ENCODE measurements at regions not wholly inside any gene's neighbourhood (a gene's known extent, or its start where the extent isn't known, plus 50 kb on each side); places are given as distances from the start of the nearest gene placed in this dataset.
A peak's percentile ranks its signal among the peaks of the same experiment; 100 is the strongest.

GRCh38 chr2:181356526-181357130 is 100.6 kb upstream of the ITGA4 start:
- no peak for DNase-seq

GRCh38 chr2:181357979-181358378 is 99.2 kb upstream of the ITGA4 start:
- DNase-seq = no peak

- no peak for DNase-seq
Measured at GRCh38 chr2:181362561-181362960, 94.6 kb upstream of the ITGA4 start.

- no peak for DNase-seq
Measured at GRCh38 chr2:181363164-181363563, 94.0 kb upstream of the ITGA4 start.

GRCh38 chr2:181364492-181365170 is 92.6 kb upstream of the ITGA4 start:
- DNase-seq = no peak

- no peak for DNase-seq
Measured at GRCh38 chr2:181366675-181367175, 90.5 kb upstream of the ITGA4 start.

- no peak for DNase-seq
Measured at GRCh38 chr2:181367411-181367810, 89.8 kb upstream of the ITGA4 start.

- no peak for DNase-seq
Measured at GRCh38 chr2:181367906-181368435, 89.2 kb upstream of the ITGA4 start.

- DNase-seq = no peak
Measured at GRCh38 chr2:181370126-181370525, 87.1 kb upstream of the ITGA4 start.

GRCh38 chr2:181371195-181371594 is 86.0 kb upstream of the ITGA4 start:
- DNase-seq = no peak

GRCh38 chr2:181371782-181372645 is 85.2 kb upstream of the ITGA4 start:
- DNase-seq = no peak

- DNase-seq = no peak
Measured at GRCh38 chr2:181372646-181373040, 84.5 kb upstream of the ITGA4 start.

- DNase-seq = no peak
Measured at GRCh38 chr2:181374781-181375675, 82.2 kb upstream of the ITGA4 start.

GRCh38 chr2:181376442-181376841 is 80.7 kb upstream of the ITGA4 start:
- no peak for DNase-seq

- DNase-seq = no peak
Measured at GRCh38 chr2:181376999-181377398, 80.2 kb upstream of the ITGA4 start.

- DNase-seq = no peak
Measured at GRCh38 chr2:181378491-181378890, 78.7 kb upstream of the ITGA4 start.

GRCh38 chr2:181380581-181380980 is 76.6 kb upstream of the ITGA4 start:
- DNase-seq = no peak

GRCh38 chr2:181384923-181385322 is 72.3 kb upstream of the ITGA4 start:
- no peak for DNase-seq

- no peak for DNase-seq
Measured at GRCh38 chr2:181389524-181389923, 67.7 kb upstream of the ITGA4 start.

GRCh38 chr2:181393472-181393871 is 63.7 kb upstream of the ITGA4 start:
- DNase-seq = peak in 1 of 2 experiments; percentile 47

GRCh38 chr2:181394741-181395437 is 62.3 kb upstream of the ITGA4 start:
- no peak for DNase-seq

GRCh38 chr2:181395851-181396250 is 61.3 kb upstream of the ITGA4 start:
- no peak for DNase-seq
